ENCODE measurements at regions not wholly inside any gene's neighbourhood (a gene's known extent, or its start where the extent isn't known, plus 50 kb on each side); places are given as distances from the start of the nearest gene placed in this dataset.

GRCh38 chr7:155963771-155964195, 151.5 kb upstream of the SHH start:
- TF ChIP-seq CTCF (IDR thresholded peaks at IDR 0.05) (no peak), POLR2A (IDR thresholded peaks at IDR 0.05) (no peak), POLR2AphosphoS5 (IDR thresholded peaks at IDR 0.05) (no peak)
